OCI-LY3 (cell line): ENCODE measurements at regions not wholly inside any gene's neighbourhood (a gene's known extent, or its start where the extent isn't known, plus 50 kb on each side); places are given as distances from the start of the nearest gene placed in this dataset.
A peak's percentile ranks its signal among the peaks of the same experiment; 100 is the strongest.

Source experiments
- H2AFZ ChIP-seq: fragments of 200-600, 300-600 bp; shearing (Covaris generic); 2 replicates; pipeline ENCODE4 v1.6.0; 2014; ENCODE audit warnings: antibody characterized with exemption, low read depth, low read length
- H3K27ac ChIP-seq: fragments of 200-600, 300-600 bp; sonication (generic); 2 replicates; pipeline ENCODE4 v1.5.1; 2014; ENCODE audit warnings: mild to moderate bottlenecking, low read length, moderate library complexity, mixed read lengths
- H3K27me3 ChIP-seq: fragments of 200-600, 300-600 bp; sonication (generic); 2 replicates; pipeline ENCODE4 v1.6.1; 2014; ENCODE audit warnings: low read depth, low read length, mixed read lengths
- H3K36me3 ChIP-seq: fragments of 200-600, 300-600 bp; sonication (generic); replicated peaks from 2 replicates; pipeline ENCODE3; 2014; ENCODE audit warnings: low read depth, low read length, mixed read lengths
- H3K4me1 ChIP-seq: fragments of 300-600, 200-600 bp; sonication (generic); 2 replicates; pipeline ENCODE4 v1.6.1; 2014; ENCODE audit warnings: low read length, mixed read lengths
- H3K4me2 ChIP-seq: fragments of 200-600, 300-600 bp; sonication (generic); 2 replicates; pipeline ENCODE4 v1.6.1; 2014; ENCODE audit warnings: low read length, mixed read lengths
- H3K4me3 ChIP-seq: fragments of 300-600, 200-600 bp; sonication (generic); 2 replicates; pipeline ENCODE4 v1.5.1; 2014; ENCODE audit warnings: antibody characterized with exemption, mild to moderate bottlenecking, low read length, moderate library complexity
- H3K79me2 ChIP-seq: fragments of 300-600, 200-600 bp; shearing (Covaris generic); 2 replicates; pipeline ENCODE4 v1.6.1; 2014; ENCODE audit warnings: mild to moderate bottlenecking, low read length, mixed read lengths
- H3K9ac ChIP-seq: fragments of 300-600, 200-600 bp; shearing (Covaris generic); 2 replicates; pipeline ENCODE4 v1.6.0; 2014; ENCODE audit warnings: mild to moderate bottlenecking, low read length, moderate library complexity
- H3K9me3 ChIP-seq: fragments of 200-600, 300-600 bp; shearing (Covaris generic); 2 replicates; pipeline ENCODE4 v1.6.1; 2014; ENCODE audit warnings: low read length, mixed read lengths; ENCODE audit not compliant: insufficient read depth
- H4K20me1 ChIP-seq: fragments of 200-600, 300-600 bp; sonication (generic); 2 replicates; pipeline ENCODE4 v1.6.1; 2016; ENCODE audit warnings: low read length, mixed read lengths; ENCODE audit not compliant: insufficient read depth
- EZH2phosphoT487 ChIP-seq: fragments of 200-600 bp; shearing (Covaris generic); IDR thresholded peaks from 2 replicates; pipeline ENCODE4 v1.6.1; 2018; ENCODE audit warnings: antibody characterized with exemption, mixed run types, low read depth
- TF ChIP-seq, protein P1 (sequence below): fragments of 200-600, 300-600 bp; sonication (generic); IDR thresholded peaks from 2 replicates; pipeline ENCODE4 v1.5.1; 2014; ENCODE audit warnings: antibody characterized with exemption, low read length, low read depth

DNA sequence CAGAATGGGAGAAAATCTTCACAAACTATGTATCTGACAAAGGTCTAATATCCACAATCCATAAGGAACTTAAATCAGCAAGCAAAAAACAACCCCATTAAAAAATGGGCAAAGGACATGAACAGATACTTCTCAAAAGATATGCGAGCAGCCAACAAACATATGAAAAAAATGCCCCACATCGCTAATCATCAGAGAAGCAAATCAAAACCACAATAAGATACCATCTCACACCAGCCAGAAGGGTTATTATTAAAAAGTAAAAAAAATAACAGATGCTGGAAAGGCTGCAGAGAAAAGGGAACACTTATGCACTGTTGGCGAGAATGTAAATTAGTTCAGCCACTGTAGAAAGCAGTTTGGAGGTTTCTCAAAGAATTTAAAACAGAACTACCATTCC lies 80.2 kb upstream of the ATP11B start:
- Histone ChIP-seq H3K36me3 (no peaks in the 10 kb centered on the region), H3K4me2 (peak overlapping the region; percentile 40), H3K4me1 (0 out of 2 replicates have a peak, but pooled peaks cover 2% of the 10 kb centered on the region)

DNA sequence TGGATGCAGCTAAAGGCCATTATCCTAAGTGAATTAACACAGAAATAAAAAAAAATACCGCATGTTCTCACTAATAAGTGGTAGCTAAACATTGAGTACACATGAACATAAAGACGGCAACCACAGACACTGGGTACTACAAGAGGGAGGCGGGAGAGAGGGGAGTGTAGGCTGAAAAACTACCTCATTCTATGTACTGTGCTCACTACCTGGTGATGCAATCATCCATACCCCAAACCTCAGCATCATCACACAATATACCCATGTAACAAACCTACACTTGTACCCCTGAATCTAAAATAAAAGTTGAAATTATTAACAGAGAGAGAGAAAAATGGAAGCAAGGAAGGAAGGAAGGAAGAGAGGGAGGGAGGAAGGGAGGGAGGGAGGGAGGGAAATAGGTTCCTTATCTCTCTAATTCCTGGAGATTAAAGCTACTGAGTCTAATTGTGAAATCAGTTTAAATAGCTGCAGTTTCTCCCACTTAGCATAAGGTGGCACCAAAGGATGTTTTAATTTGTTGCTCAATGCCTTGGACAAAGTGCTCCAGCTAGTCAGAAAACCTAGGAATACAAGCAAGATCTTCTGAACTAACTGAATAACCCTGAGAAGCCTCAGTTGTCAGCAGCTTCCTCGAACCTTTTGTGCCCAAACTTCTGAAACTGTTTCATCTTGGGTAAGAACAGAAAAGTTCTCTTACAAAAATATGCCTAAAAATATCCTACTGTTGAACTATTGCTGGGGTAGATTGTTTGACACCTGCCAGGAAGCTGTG lies 79.4 kb upstream of the ATP11B start:
- Histone ChIP-seq H3K27ac (no peak overlapping the region), H3K79me2 (no peaks in the 10 kb centered on the region), H3K9me3 (no peaks in the 10 kb centered on the region), H3K4me1 (0 out of 2 replicates have a peak, but pooled peaks cover 2% of the 10 kb centered on the region), H3K4me3 (no peak overlapping the region), H3K9ac (no peak overlapping the region), H3K4me2 (peak overlapping the region; percentile 40), H3K36me3 (no peaks in the 10 kb centered on the region), H2AFZ (0 out of 2 replicates have a peak overlapping the region, but pooled peaks have one; percentile 1), H3K27me3 (no peaks in the 10 kb centered on the region), H4K20me1 (no peaks in the 10 kb centered on the region)
- TF ChIP-seq, protein P1, sequence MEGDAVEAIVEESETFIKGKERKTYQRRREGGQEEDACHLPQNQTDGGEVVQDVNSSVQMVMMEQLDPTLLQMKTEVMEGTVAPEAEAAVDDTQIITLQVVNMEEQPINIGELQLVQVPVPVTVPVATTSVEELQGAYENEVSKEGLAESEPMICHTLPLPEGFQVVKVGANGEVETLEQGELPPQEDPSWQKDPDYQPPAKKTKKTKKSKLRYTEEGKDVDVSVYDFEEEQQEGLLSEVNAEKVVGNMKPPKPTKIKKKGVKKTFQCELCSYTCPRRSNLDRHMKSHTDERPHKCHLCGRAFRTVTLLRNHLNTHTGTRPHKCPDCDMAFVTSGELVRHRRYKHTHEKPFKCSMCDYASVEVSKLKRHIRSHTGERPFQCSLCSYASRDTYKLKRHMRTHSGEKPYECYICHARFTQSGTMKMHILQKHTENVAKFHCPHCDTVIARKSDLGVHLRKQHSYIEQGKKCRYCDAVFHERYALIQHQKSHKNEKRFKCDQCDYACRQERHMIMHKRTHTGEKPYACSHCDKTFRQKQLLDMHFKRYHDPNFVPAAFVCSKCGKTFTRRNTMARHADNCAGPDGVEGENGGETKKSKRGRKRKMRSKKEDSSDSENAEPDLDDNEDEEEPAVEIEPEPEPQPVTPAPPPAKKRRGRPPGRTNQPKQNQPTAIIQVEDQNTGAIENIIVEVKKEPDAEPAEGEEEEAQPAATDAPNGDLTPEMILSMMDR, result peak; percentile 74
- no peak for TF ChIP-seq EZH2phosphoT487

More for the DNA sequence above, 80.2 kb upstream of the ATP11B start:
- no peaks in the 10 kb centered on the region for H4K20me1 ChIP-seq
- H3K9ac ChIP-seq, result no peak overlapping the region
- H3K27me3 ChIP-seq, result no peaks in the 10 kb centered on the region
- no peak overlapping the region for H2AFZ ChIP-seq
- no peak overlapping the region for H3K27ac ChIP-seq
- no peaks in the 10 kb centered on the region for H3K9me3 ChIP-seq
- H3K79me2 ChIP-seq, result no peaks in the 10 kb centered on the region
- no peak overlapping the region for H3K4me3 ChIP-seq
- TF ChIP-seq, protein P1, result no peak
- no peak for TF ChIP-seq EZH2phosphoT487

DNA sequence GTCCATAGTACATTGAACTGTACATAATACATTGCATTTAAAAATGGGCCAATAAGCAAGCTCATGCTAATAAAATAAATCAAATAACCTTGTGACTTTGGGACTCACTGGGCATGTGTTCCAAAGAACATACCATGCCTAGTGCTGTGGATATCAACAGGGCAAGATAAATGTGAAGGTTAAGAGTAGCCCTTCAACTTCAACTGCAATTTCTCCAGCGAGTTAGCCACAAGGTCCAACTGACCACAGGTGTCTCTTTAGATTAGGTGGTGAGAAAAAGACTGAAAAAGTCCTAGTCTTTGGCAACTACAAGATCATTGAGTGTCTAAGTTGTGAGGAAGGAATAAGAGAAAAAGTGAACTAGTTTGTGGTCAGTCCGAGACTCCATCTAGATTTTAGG lies 78.3 kb upstream of the ATP11B start:
- Histone ChIP-seq H3K9ac (no peak overlapping the region), H3K4me3 (no peak overlapping the region), H4K20me1 (no peaks in the 10 kb centered on the region), H3K4me2 (no peak overlapping the region), H3K36me3 (no peaks in the 10 kb centered on the region), H3K27me3 (no peaks in the 10 kb centered on the region), H2AFZ (no peak overlapping the region), H3K79me2 (no peaks in the 10 kb centered on the region), H3K9me3 (no peaks in the 10 kb centered on the region), H3K27ac (no peak overlapping the region), H3K4me1 (0 out of 2 replicates have a peak, but pooled peaks cover 2% of the 10 kb centered on the region)
- TF ChIP-seq, protein P1, result no peak
- no peak for TF ChIP-seq EZH2phosphoT487

DNA sequence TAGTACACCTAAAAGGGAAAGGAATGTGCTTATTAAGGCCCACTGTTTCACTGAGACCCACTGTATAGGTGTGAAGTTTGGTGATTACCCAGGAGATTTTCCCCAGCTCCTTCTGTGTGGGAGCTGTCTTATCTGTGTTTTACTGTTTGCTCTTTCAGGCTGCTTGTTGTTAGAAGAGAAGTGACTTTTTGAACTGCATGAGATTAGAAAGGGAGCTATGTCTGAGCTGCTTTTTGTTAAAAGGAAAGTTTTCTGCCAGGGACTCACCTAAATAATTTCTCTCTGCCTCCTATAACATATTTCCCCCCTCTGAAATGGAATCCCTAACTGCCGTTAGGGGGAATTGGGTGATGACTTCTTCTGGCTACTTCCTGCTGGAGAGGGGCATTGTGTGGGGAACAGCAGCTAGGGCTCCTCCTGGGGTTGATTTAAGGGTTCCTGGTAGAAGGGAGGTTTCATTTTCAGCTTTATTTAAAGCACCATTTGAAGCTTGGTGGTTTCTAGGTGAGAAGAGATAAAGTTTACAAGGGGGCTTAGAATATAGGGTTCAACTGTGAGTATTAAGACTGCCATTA lies 77.1 kb upstream of the ATP11B start:
- no peaks in the 10 kb centered on the region for H4K20me1 ChIP-seq
- no peaks in the 10 kb centered on the region for H3K79me2 ChIP-seq
- no peak overlapping the region for H2AFZ ChIP-seq
- no peak for TF ChIP-seq EZH2phosphoT487
- TF ChIP-seq, protein P1, result no peak
- H3K9me3 ChIP-seq, result no peaks in the 10 kb centered on the region
- H3K36me3 ChIP-seq, result no peaks in the 10 kb centered on the region
- H3K9ac ChIP-seq, result no peak overlapping the region
- H3K4me2 ChIP-seq, result no peak overlapping the region
- no peak overlapping the region for H3K27ac ChIP-seq
- no peaks in the 10 kb centered on the region for H3K27me3 ChIP-seq
- H3K4me3 ChIP-seq, result no peak overlapping the region
- 0 out of 2 replicates have a peak, but pooled peaks cover 2% of the 10 kb centered on the region for H3K4me1 ChIP-seq
